ENCODE measurements at regions not wholly inside any gene's neighbourhood (a gene's known extent, or its start where the extent isn't known, plus 50 kb on each side); places are given as distances from the start of the nearest gene placed in this dataset.

- no peak for DNase-seq
These were observed 348.5 kb upstream of the ROBO1 start for GRCh38 chr3:80116281-80116680.

GRCh38 chr3:80114694-80115093 lies 346.9 kb upstream of the ROBO1 start:
- DNase-seq, result no peak

DNA sequence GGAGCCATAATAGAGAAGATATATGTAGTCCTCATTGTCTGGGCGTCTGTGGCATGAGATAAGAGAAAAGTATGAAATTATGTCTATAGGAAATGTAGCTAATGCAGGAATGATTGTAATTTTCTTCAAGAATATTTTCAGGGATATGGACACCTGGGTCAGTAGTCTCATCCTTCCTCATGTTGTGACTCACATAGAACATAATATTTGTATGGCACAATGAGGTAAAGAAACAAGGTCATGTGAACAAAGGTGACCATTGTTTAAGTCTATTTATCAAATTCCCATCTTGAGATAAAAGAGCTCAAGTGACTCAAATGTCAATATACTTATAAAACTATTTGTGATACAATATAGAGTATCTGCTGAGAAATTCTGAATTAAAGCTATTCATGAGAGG lies 345.5 kb upstream of the ROBO1 start:
- peak; percentile 35 for DNase-seq

DNA sequence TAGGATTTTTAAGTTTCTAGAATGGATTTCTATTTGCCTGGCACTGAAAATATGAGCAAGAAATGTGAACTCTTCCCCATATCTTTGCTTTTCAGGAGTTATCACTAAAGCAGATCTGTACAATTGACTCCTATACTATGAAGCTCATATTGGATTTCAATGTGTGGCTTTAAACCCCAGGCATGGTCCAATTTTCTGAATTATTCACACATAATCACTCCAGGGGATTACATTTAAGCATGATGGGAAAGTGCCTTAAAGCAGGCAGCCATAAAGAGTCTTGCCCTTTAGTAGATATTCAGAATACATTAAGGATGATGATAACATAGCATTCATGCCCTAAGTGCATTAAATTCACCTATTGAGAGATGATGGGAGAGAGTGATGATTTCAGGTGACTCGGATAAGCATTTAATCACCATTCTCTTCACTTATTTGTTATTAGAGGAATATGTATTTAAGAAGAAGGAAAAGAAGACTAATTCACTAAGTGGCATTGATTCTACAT lies 331.8 kb upstream of the ROBO1 start:
- DNase-seq, result no peak

DNA sequence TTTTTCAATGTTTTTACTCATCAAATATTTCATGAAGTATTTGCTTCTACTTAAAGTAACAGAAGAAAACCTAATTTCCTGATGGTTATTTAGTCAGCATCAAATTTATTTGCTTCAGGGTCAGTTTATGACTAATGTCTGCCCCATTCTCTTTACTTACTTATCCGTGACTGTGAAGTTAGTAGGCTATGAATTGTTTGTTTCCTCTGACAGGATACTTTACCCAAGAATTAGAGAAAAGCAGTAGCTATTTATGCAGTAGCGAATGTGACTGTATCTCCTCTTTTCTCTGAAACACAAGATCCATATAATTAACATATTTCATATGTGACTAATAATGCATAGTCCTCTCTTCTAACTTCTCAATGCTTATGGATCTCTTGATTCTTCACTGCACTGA lies 329.9 kb upstream of the ROBO1 start:
- DNase-seq, result peak; percentile 29

DNA sequence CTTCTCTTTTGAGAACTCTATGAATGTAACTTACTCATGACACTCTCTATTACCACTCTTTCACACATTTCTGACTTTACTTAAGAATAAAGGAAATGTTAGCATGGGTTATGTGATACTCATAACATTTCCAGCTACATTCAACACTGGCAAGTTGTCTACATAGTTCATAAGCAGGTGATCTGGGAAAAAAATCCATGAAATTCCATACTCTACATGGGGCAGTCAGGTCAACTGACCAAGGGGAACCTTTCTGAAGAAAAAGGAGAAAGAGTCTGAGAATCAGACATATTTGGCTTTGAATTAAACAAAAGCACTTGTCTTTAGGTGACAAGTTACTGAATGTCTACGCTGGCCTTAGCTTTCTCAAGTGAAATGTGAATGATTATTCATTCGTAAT lies 329.1 kb upstream of the ROBO1 start:
- DNase-seq, result no peak

- no peak for DNase-seq
These were observed 326.8 kb upstream of the ROBO1 start for GRCh38 chr3:80094589-80094988.

DNA sequence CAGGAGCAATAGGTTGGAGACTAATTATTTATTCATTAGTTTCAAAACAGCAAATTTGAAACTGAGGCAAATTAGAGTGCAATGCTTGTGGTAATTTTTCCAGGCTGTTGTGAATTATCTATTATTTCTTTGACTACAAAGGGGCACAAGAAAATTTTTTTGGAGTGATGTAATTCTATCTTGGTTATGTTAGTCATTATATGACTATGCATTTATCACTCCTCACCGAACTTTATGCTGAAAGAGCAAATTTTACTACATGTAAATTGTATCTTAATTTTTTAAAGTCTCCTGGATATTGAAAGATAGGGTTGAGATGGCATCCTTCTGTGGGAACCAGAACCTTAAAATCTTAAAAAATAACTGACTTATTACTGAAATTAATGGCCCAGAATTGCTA lies 320.0 kb upstream of the ROBO1 start:
- DNase-seq, result no peak

DNA sequence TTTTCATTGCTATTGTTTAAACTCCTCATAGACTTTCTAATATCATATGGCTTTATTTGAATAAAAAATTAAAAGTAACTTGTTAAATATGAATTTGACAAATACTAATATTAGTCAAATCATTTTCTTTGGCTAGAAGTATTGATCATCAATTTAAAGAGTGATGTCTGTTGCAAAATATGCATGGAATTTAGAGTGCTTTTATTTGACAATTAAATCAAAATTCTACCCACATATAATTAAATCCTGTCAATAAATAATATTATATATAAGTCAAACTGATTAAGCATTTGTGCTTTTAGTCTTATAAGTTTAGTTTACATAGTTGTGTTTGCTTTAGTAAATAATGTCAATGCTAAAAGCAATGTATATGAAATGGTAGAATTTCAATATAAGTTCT lies 318.6 kb upstream of the ROBO1 start:
- DNase-seq, result no peak

DNA sequence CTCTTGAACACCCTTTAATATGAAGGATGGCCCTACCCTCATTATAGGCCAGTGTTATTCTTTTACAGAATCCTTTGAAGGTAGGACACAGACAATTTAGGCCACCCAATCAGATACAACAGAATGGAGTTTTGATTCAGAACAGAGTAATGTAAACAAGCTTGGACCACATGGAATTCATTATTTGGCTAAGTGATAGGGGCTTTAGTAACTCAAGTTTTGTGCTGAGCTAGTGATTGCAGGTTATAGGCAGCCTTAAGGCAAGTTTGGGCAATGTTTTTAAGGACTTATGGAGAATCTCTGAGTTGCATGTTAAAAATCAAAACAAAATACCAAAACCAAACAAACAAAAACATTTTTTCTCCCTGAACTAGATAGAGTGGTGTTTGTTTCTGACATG lies 312.1 kb upstream of the ROBO1 start:
- DNase-seq, result no peak

DNA sequence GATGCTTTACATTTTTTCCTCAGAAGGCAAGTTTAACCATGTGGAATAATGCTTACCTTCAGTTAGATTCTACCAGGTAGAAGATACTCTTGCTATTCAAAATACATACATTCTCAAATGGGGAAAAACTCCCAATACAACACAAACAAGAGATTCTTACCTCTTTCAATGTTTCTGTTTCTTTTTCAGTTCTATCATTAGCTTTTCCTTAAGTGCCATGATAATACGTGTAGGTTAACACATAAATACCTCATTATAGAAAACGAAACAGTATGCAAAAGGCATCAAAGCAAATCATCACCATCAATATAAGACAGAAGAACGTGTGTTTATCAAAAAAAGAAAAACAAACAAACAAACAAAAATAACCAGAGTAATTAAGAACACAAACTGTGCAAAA lies 300.7 kb upstream of the ROBO1 start:
- no peak for DNase-seq

GRCh38 chr3:80063535-80063934 lies 295.7 kb upstream of the ROBO1 start:
- DNase-seq, result no peak

DNA sequence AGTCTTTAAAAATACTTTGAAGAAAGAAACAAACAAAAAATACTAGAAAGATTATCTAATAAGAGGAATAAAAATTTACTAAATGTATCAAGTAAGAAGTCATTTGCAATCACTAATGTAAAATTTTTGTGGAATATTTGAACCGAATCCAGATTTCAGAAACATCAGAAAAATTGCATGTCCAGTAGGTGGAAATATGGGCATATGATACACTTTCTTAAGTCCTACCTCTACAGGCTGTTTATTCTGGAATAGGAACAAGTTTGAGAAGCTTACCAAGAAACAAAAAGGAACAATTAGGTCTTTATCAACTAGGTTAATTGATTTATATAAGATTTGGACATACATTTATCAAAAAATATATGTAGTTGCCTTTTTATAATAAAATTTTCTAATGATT lies 292.9 kb upstream of the ROBO1 start:
- DNase-seq, result no peak

- no peak for DNase-seq
These were observed 287.5 kb upstream of the ROBO1 start for GRCh38 chr3:80055306-80055705.

DNA sequence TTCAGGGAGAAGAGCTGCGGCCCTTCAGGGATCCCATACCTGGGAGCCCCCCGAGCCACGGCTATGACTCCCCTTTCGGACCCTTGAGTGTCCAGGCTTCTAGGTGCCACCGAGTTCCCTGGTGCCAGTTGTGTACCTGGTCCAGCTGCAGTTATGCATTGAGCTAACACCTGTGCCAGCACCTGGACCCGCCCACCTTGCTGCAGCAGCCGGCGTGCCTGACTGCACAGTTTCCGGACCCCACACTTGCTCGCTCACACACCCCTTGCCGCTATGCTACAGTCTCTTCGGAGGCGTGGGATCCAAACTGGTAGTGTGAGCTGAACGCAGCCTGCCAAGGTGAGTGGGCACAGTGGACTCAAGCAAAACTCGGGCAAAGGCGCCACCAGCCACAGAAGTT lies 284.5 kb upstream of the ROBO1 start:
- no peak for DNase-seq

- DNase-seq, result no peak
These were observed 283.8 kb upstream of the ROBO1 start for GRCh38 chr3:80051602-80051962.

DNA sequence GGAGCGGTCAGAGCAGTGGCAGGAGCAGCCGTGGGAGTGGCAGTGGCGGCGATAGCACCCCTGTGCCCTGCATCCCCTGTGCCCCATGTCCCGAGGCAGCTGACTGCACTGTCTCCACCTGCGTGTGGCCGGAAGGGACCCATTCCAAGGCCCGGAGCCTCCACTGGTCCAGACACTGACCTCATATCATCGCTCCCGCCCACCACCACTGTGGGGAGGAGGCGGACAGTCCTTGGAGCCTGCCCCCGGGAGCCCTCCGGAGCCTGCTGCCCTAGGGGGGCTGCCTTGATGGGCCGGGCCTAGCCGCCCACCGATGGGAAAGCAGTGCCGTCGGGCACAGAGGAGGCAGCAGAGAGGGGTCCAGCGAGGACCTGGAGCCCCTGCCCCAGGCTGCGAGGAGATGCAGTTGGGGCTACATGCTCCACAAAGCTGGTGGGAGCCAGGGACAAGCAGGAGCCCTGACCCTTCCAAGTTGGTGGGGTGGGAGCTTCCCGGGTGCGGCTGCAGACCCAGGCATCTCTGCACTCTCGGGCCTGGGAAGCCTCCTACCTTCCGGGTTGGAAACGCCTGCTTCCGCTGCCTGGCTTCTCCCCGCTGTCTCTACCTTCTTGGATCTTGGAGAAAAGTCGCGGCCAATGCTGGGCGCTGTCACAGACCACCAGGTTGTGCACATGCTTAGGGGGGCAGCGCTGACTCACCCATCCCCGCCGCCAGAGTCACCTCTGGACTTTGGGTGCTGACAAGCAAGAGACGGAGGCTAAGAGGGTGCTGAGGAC lies 283.2 kb upstream of the ROBO1 start:
- no peak for DNase-seq

DNA sequence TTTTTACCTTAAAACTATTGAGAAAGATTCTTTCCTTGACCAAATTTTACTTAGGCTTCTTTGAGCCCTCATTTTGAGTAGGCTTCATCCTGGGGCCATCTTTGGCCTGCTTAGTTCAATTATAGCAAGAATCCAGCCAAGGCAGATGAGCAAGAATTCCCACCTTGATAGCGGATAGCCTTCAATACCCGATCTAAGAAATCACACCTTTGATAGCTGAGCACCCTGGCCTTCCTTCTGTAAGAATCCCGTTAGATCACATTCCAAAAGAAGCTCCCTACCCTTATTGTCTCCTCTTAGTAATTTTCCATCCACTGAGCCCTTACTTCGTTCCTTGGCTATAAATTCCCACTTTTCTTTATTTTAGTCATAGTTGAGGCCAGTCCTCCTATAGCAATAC lies 275.4 kb upstream of the ROBO1 start:
- no peak for DNase-seq

DNA sequence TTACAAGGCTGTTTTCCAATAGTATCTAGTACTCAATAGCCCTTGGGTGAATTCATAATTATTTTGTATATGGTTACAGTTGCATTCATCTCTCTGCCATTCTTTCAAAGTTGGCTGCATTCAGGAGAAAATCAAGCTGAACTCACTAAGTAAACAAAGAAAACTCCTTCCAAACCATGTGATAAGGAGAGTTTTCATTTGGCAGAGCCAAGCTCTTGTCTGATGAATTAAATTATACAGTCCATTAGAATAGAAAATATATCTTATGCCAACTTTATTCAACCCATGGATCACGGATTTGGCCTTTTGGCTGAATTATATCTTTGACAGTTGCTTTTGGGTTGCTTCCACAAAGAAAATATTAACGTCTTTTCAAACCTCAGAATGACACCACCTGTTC lies 272.3 kb upstream of the ROBO1 start:
- no peak for DNase-seq

- no peak for DNase-seq
These were observed 268.4 kb upstream of the ROBO1 start for GRCh38 chr3:80036176-80036575.

- no peak for DNase-seq
These were observed 267.2 kb upstream of the ROBO1 start for GRCh38 chr3:80035021-80035420.

DNA sequence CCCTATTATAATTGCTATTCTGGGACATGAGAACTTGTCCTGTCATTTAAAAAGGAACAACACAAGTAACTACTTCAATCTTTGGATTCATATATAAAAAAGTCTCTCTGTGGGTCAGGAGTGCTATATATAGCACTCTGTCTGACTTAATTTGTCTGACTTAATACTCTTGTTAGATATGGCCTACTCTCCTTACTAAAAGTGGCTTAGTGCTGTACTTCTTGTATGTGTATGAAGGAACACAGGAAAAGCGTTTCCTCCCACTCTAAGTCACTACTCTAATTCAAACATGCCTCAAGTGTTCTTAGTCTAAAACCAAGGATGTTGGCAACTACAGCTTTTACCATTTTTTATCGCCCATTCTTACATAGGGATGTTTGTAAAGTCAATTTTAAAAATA lies 255.2 kb upstream of the ROBO1 start:
- no peak for DNase-seq

- DNase-seq, result no peak
These were observed 250.6 kb upstream of the ROBO1 start for GRCh38 chr3:80018375-80018774.

GRCh38 chr3:80017369-80017768 lies 249.6 kb upstream of the ROBO1 start:
- no peak for DNase-seq

GRCh38 chr3:80014576-80014975 lies 246.8 kb upstream of the ROBO1 start:
- DNase-seq, result no peak
